SU-DHL-6 (cell line): ENCODE measurements at regions not wholly inside any gene's neighbourhood (a gene's known extent, or its start where the extent isn't known, plus 50 kb on each side); places are given as distances from the start of the nearest gene placed in this dataset.

ENCODE experiments used
- H2AFZ ChIP-seq: fragments of 200-600 bp; sonication (generic); 2 replicates; pipeline ENCODE4 v1.6.1; 2014; ENCODE audit warnings: low read depth, mild to moderate bottlenecking, moderate library complexity, mixed read lengths, antibody characterized with exemption, low read length; ENCODE audit not compliant: severe bottlenecking
- H3F3A ChIP-seq: fragments of 200-600 bp; shearing (Covaris generic); 2 replicates; pipeline ENCODE4 v1.6.0; 2016; ENCODE audit warnings: antibody characterized with exemption, mild to moderate bottlenecking; ENCODE audit not compliant: insufficient read depth
- H3K27ac ChIP-seq: fragments of 200-600 bp; sonication (generic); 2 replicates; pipeline ENCODE4 v1.5.1; 2016; ENCODE audit warnings: low read depth, mild to moderate bottlenecking, low read length, moderate library complexity, mixed read lengths
- H3K27me3 ChIP-seq: fragments of 200-600 bp; sonication (generic), shearing (Covaris generic); 2 replicates; pipeline ENCODE4 v1.6.0; 2014; ENCODE audit warnings: mild to moderate bottlenecking, low read length
- H3K36me3 ChIP-seq: fragments of 200-600 bp; sonication (generic); 2 replicates; pipeline ENCODE4 v1.6.1; 2014; ENCODE audit warnings: mild to moderate bottlenecking, low read length, mixed read lengths
- H3K4me2 ChIP-seq: fragments of 300-600, 200-600 bp; shearing (Covaris generic), sonication (generic); 2 replicates; pipeline ENCODE4 v1.6.0; 2014; ENCODE audit warnings: low read length, low read depth, mild to moderate bottlenecking; ENCODE audit not compliant: poor library complexity, severe bottlenecking
- H3K4me3 ChIP-seq: fragments of 200-600 bp; sonication (generic); 2 replicates; pipeline ENCODE4 v1.5.1; 2014; ENCODE audit warnings: antibody characterized with exemption, low read length, mild to moderate bottlenecking, mixed read lengths; ENCODE audit not compliant: insufficient read depth, poor library complexity, severe bottlenecking
- H3K79me2 ChIP-seq: fragments of 200-600 bp; sonication (generic); 2 replicates; pipeline ENCODE4 v1.6.1; 2014; ENCODE audit warnings: mild to moderate bottlenecking, low read length, moderate library complexity; ENCODE audit not compliant: insufficient read depth
- H3K9ac ChIP-seq: fragments of 200-600 bp; sonication (generic); 2 replicates; pipeline ENCODE4 v1.7.0; 2014; ENCODE audit warnings: mild to moderate bottlenecking, low read length
- H3K9me2 ChIP-seq: fragments of 200-600 bp; sonication (generic); replicated peaks from 2 replicates; pipeline ENCODE4 v1.6.1; 2014; ENCODE audit warnings: low read length; ENCODE audit not compliant: insufficient read depth
- H3K9me3 ChIP-seq: fragments of 200-600 bp; sonication (generic); 2 replicates; pipeline ENCODE4 v1.6.1; 2014; ENCODE audit warnings: low read length, mixed read lengths; ENCODE audit not compliant: insufficient read depth
- H4K20me1 ChIP-seq: fragments of 200-600 bp; sonication (generic); 2 replicates; pipeline ENCODE4 v1.6.1; 2014; ENCODE audit warnings: low read depth, mild to moderate bottlenecking, antibody characterized with exemption, low read length, moderate library complexity, mixed read lengths
- CTCF ChIP-seq: fragments of 200-600 bp; sonication (generic); IDR thresholded peaks from one replicate; pipeline ENCODE4 v1.5.1; 2017; ENCODE audit warnings: antibody characterized with exemption, mild to moderate bottlenecking, low read length, moderate library complexity; ENCODE audit not compliant: insufficient read depth, poor library complexity, severe bottlenecking
- EZH2phosphoT487 ChIP-seq: fragments of 200-600 bp; sonication (generic), shearing (Covaris generic); conservative IDR thresholded peaks from 2 replicates; pipeline ENCODE4 v1.6.1; 2018; ENCODE audit warnings: mild to moderate bottlenecking, antibody characterized with exemption, low read length, moderate library complexity, mixed read lengths

DNA sequence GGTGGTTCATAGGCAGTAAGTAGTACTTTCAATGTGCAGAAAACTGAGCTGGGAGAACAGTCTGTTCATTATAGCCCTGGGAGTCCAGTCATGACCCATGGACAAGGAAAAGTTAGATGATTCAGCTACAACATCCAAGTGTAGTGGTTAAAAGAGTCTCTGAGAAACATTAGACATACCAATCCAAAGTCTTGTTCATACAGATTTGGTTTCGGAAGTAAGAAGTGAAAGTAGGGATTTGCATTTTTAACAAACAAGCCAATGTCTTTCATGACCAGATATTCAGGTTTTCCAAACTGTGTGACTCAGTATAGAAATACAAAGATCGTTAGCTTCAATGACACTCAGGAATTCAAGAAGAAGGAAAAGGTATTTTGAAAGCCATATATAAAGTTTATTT is 345.3 kb downstream of the SLITRK1 start:
- H3K4me3 ChIP-seq = no peak overlapping the region
- H3K9ac ChIP-seq = no peak overlapping the region
- H3K27me3 ChIP-seq = no peaks in the 10 kb centered on the region
- H3K79me2 ChIP-seq = no peaks in the 10 kb centered on the region
- H3K9me2 ChIP-seq = no peaks in the 10 kb centered on the region
- no peak overlapping the region for H3K27ac ChIP-seq
- H4K20me1 ChIP-seq = no peaks in the 10 kb centered on the region
- H2AFZ ChIP-seq = no peak overlapping the region
- peaks cover 22% of the 10 kb centered on the region; the same call in 1 of the 2 replicates for H3K9me3 ChIP-seq
- H3K36me3 ChIP-seq = no peaks in the 10 kb centered on the region
- no peak overlapping the region for H3K4me2 ChIP-seq
- H3F3A ChIP-seq = no peaks in the 10 kb centered on the region
- TF ChIP-seq CTCF (no peak), EZH2phosphoT487 (no peak)

- Histone ChIP-seq H3F3A (no peaks in the 10 kb centered on the region), H3K36me3 (no peaks in the 10 kb centered on the region), H3K4me2 (no peak overlapping the region), H3K4me3 (no peak overlapping the region), H3K9me3 (peaks cover 22% of the 10 kb centered on the region; the same call in 1 of the 2 replicates), H4K20me1 (no peaks in the 10 kb centered on the region), H3K27me3 (no peaks in the 10 kb centered on the region), H3K9me2 (no peaks in the 10 kb centered on the region), H3K27ac (no peak overlapping the region), H2AFZ (no peak overlapping the region), H3K9ac (no peak overlapping the region), H3K79me2 (no peaks in the 10 kb centered on the region)
- TF ChIP-seq EZH2phosphoT487 (no peak), CTCF (no peak)
These were observed 346.1 kb downstream of the SLITRK1 start for GRCh38 chr13:83536153-83536552.

DNA sequence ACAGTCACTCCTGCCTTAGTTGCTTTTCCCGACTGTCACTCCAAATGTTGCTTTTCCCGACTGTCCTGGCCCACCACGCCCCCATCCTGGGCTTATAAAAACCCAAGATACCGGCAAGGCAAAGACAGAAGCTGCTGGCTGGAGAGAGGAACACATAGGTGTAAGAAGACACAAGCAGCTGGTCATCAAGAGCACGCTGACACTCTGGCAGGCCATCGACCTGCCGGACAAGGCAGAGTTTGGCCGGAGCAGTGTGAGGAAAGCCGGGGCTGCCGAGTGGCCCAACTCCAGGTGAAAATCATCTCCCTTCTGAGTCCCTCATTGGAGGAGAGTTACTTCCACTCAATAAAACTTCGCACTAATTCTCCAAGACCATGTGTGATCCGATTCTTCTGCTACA is 349.5 kb downstream of the SLITRK1 start:
- H3K9ac ChIP-seq = no peak overlapping the region
- H3K36me3 ChIP-seq = no peaks in the 10 kb centered on the region
- H2AFZ ChIP-seq = no peak overlapping the region
- no peaks in the 10 kb centered on the region for H3F3A ChIP-seq
- no peak overlapping the region for H3K4me3 ChIP-seq
- H3K27ac ChIP-seq = no peak overlapping the region
- no peaks in the 10 kb centered on the region for H3K27me3 ChIP-seq
- H3K79me2 ChIP-seq = no peaks in the 10 kb centered on the region
- H3K9me2 ChIP-seq = no peaks in the 10 kb centered on the region
- TF ChIP-seq CTCF = no peak
- TF ChIP-seq EZH2phosphoT487 = no peak
- H3K9me3 ChIP-seq = 0 out of 2 replicates have a peak, but pooled peaks cover 5% of the 10 kb centered on the region
- H3K4me2 ChIP-seq = no peak overlapping the region
- no peaks in the 10 kb centered on the region for H4K20me1 ChIP-seq

DNA sequence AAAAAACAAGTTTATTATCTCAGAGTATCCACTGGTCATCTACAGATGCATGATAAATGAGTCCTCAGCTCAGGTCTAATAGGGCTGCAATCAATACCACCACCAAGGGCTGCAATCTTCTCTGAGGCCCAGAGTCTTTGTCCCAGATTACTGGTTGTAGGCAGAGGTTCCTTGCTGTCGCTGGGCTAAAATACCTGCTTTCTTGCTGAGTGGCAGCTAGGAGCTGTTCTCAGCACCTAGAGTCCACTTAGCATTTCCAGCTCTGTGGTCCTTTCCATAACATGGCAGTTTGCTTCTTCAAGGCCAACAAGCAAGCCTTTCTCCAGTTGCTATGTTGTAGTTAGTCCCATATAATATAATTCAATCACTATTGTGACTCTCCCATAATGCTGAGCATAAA is 351.3 kb downstream of the SLITRK1 start:
- Histone ChIP-seq H3K27me3 (no peaks in the 10 kb centered on the region), H3K4me2 (no peak overlapping the region), H3K36me3 (no peaks in the 10 kb centered on the region), H3K27ac (no peak overlapping the region), H3K9me3 (no peaks in the 10 kb centered on the region), H4K20me1 (no peaks in the 10 kb centered on the region), H2AFZ (no peak overlapping the region), H3K4me3 (no peak overlapping the region), H3K9me2 (no peaks in the 10 kb centered on the region), H3F3A (no peaks in the 10 kb centered on the region), H3K79me2 (no peaks in the 10 kb centered on the region), H3K9ac (no peak overlapping the region)
- TF ChIP-seq CTCF = no peak
- TF ChIP-seq EZH2phosphoT487 = no peak
